ENCODE measurements at regions not wholly inside any gene's neighbourhood (a gene's known extent, or its start where the extent isn't known, plus 50 kb on each side); places are given as distances from the start of the nearest gene placed in this dataset.
"Not testable (repeated sequence)": the region's sequence is repeated elsewhere in the genome, so short reads cannot be mapped to it uniquely, and the experiment has no call there.

DNA sequence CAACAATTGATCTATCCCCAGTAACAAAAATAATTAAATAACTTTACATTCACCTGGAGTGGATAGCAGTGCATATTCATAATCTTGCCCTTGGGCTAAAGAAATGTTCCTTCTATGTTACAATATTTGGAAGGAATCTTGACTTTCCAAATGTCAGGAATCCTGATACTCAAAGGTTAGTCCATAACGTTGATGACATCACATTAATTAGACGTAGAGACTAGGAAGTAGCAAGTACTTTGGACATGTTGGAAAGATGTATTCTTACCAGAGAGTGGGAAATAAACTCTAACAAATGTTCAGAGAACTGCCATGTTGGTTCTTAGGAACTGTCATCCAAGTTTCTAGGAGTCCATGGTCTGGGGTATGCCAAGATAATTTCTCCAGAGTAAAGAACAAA lies 70.6 kb upstream of the SLC25A36 start:
- Mint-ChIP-seq H3K36me3 (ENCODE audit: low read depth) (no peaks in the 10 kb centered on the region), H3K27ac (no peak overlapping the region), H3K4me1 (ENCODE audit: low read depth) (no peaks in the 10 kb centered on the region), H3K9me3 (peaks cover 2% of the 10 kb centered on the region), H3K27me3 (peaks cover 13% of the 10 kb centered on the region), H3K4me3 (no peak overlapping the region)
- DNase-seq: no peak

DNA sequence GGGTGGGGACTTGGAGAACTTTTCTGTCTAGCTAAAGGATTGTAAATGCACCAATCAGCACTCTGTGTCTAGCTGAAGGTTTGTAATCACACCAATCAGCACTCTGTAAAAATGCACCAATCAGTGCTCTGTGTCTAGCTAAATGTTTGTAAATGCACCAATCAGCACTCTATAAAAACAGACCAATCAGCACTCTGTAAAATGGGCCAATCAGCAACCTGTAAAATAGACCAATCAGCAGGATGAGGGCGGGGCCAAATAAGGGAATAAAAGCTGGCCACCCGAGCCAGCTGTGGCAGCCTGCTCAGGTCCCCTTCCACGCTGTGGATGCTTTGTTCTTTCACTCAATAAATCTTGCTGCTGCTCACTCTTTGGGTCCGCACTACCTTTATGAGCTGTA lies 69.5 kb upstream of the SLC25A36 start:
- not testable (repeated sequence) for H3K4me1 Mint-ChIP-seq (ENCODE audit: low read depth); H3K27ac Mint-ChIP-seq; H3K4me3 Mint-ChIP-seq; DNase-seq; H3K36me3 Mint-ChIP-seq (ENCODE audit: low read depth); H3K9me3 Mint-ChIP-seq
- H3K27me3 Mint-ChIP-seq: peaks cover 19% of the 10 kb centered on the region

DNA sequence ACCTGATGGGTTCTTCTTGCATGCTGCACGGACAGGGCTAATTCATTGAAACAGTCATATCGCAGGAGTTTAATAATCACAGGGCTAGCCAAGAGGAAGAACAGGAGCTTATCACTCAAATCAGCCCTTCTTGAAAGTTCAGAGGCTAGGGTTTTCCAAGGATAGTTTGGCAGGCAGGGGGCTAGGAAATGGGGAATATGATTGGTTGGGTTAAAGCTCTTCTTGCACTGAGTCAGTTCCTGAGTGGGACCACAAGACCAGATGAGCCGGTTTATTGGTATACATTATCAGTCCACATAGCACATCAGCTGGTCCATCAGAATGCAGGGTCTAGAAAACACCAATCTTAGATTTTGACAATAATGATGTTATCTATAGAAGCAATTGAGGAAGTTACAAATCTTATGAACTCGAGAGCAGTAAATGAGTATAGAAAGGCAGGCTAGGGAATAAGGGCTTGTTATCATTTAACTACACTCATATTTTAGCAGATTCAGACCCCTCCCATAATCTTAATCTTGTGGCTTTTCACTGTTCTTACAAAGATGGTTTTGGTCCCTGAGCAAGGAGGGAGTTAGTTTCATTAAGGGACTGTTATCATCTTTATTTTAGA lies 58.1 kb upstream of the SLC25A36 start:
- Mint-ChIP-seq H3K4me1 (ENCODE audit: low read depth) (no peaks in the 10 kb centered on the region), H3K9me3 (peaks cover 14% of the 10 kb centered on the region), H3K27me3 (peaks cover 33% of the 10 kb centered on the region), H3K36me3 (ENCODE audit: low read depth) (no peaks in the 10 kb centered on the region), H3K27ac (no peak overlapping the region), H3K4me3 (no peak overlapping the region)
- no peak for DNase-seq

DNA sequence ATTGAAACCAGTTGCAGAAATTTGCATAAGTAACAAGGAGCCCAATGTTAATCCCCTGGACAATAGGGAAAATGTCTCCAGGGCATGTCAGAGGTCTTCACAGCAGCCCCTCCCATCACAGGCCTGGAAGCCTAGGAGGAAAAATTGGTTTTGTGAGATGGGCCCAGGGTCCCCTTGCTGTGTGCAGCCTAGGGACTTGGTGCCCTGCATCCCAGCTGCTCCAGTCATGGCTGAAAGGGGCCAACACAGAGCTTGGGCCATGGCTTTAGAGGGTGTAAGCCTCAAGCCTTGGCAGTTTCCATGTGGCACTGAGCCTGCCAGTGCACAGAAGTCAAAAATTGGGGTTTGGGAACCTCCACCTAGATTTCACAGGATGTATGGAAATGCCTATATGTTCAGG lies 55.9 kb upstream of the SLC25A36 start:
- H3K27me3 Mint-ChIP-seq: peaks cover 19% of the 10 kb centered on the region
- H3K9me3 Mint-ChIP-seq; H3K4me3 Mint-ChIP-seq; H3K4me1 Mint-ChIP-seq (ENCODE audit: low read depth); H3K36me3 Mint-ChIP-seq (ENCODE audit: low read depth); DNase-seq; H3K27ac Mint-ChIP-seq: not testable (repeated sequence)
